Esophagus squamous epithelium (tissue), 5 donors: ENCODE measurements at regions not wholly inside any gene's neighbourhood (a gene's known extent, or its start where the extent isn't known, plus 50 kb on each side); places are given as distances from the start of the nearest gene placed in this dataset.

ENCODE experiments used
- DNase-seq: peaks from one replicate; lab custom pipeline; 2025; lab: John Stamatoyannopoulos, UW
- H3K27ac ChIP-seq, 4 donors: fragments of 200-600 bp; sonication (generic); one replicate each; pipeline ENCODE4 v1.5.1; 2016 to 2019; ENCODE audit warnings: mild to moderate bottlenecking in 1 of 4
- H3K27me3 ChIP-seq, 4 donors: fragments of 200-600 bp; sonication (generic); 1 replicate in 3 of 4; 2 replicates in 1 of 4; pipeline versions ENCODE4 v1.5.1 to v1.6.0; 2017 to 2021; ENCODE audit warnings: antibody characterized with exemption in 1 of 4
- H3K36me3 ChIP-seq, 3 donors: fragments of 200-600 bp; sonication (generic); one replicate each; pipeline ENCODE4 v1.5.1; 2016 to 2019
- H3K4me1 ChIP-seq, 3 donors: fragments of 200-600 bp; sonication (generic); one replicate each; pipeline ENCODE4 v1.5.1; 2017 to 2019
- H3K4me3 ChIP-seq, 4 donors: fragments of 200-600 bp; sonication (generic); 1 replicate in 3 of 4; 2 replicates in 1 of 4; pipeline ENCODE4 v1.5.1; 2016 to 2019; ENCODE audit warnings: mild to moderate bottlenecking in 2 of 4, moderate library complexity in 1 of 4
- H3K9me3 ChIP-seq, 3 donors: fragments of 200-600 bp; sonication (generic); one replicate each; pipeline ENCODE4 v1.5.1; 2016 to 2019
- POLR2A ChIP-seq, 4 donors: fragments of 450-650 bp; IDR thresholded peaks; one replicate each; pipeline ENCODE4 v1.6.1; 2017; ENCODE audit warnings: antibody characterized with exemption in 4 of 4, mild to moderate bottlenecking in 4 of 4, moderate library complexity in 3 of 4
- WGBS, 2 donors: methylation state at CpG; one replicate each; pipeline ENCODE4 v1.1.5; 2018; 5-methylcytosine and 5-hydroxymethylcytosine counted together
- intact Hi-C: fragments of 100-400 bp; cut with DNase I; formaldehyde crosslinking; loops from one replicate; pipeline ENCODE4 v1.15.0; 2022
- TF ChIP-seq, protein P1 (sequence below), 6 experiments: fragments of 450-650 bp in 4 of 6; fragments of 200-600 bp in 2 of 6; sonication (generic) in 2 of 6; IDR thresholded peaks; one replicate each; pipeline ENCODE4 v1.5.1; 2016 to 2019; ENCODE audit warnings: antibody characterized with exemption in 6 of 6, mild to moderate bottlenecking in 4 of 6, moderate library complexity in 4 of 6
- donor health status: DM: yes; HTN: yes; CAD: no.

DNA sequence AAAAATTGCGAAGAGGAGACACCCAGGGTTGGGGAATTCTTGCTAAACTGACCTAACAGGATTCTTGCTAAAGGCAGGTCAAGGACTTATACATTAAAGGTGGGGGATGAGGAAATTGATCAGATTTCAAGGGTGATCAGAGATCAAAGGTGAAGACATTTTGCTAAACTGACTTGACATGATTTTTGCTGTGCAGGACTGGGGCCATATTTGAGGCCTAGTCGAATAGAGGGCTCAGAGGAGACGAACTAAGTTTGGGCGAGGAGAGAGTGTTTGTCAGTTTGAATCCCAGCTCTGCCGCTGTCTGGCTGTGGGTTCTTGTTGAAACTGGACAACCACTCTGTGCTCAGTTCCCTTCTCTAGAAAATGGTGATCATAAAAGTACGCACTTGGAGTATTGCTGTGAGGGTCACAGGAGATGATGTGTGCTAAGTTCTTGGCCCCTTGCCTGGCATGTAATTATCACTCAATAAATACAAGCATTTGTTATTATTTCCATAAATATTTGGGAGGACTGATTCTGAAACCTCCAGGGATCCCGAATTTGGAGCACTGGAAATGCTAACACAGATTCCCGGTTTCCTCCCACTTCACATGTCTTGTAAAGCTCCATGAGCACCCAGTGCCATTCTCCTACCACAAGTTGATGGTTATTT, 364.8 kb upstream of the PROK2 start:
- WGBS, 2 donors: 78 to 83% methylated on average over 8 of the region's 8 CpGs
- no peaks in the 10 kb centered on the region for H3K36me3 ChIP-seq
- no peak for TF ChIP-seq POLR2A (IDR thresholded peaks at IDR 0.05)
- TF ChIP-seq, protein P1, sequence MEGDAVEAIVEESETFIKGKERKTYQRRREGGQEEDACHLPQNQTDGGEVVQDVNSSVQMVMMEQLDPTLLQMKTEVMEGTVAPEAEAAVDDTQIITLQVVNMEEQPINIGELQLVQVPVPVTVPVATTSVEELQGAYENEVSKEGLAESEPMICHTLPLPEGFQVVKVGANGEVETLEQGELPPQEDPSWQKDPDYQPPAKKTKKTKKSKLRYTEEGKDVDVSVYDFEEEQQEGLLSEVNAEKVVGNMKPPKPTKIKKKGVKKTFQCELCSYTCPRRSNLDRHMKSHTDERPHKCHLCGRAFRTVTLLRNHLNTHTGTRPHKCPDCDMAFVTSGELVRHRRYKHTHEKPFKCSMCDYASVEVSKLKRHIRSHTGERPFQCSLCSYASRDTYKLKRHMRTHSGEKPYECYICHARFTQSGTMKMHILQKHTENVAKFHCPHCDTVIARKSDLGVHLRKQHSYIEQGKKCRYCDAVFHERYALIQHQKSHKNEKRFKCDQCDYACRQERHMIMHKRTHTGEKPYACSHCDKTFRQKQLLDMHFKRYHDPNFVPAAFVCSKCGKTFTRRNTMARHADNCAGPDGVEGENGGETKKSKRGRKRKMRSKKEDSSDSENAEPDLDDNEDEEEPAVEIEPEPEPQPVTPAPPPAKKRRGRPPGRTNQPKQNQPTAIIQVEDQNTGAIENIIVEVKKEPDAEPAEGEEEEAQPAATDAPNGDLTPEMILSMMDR (IDR thresholded peaks at IDR 0.05): no peak
- DNase-seq: no peak
- H3K27me3 ChIP-seq: no peaks in the 10 kb centered on the region
- no peak overlapping the region for H3K4me3 ChIP-seq
- intact Hi-C loops: no loop called here
- peaks cover 0 to 23% (median 13%) of the 10 kb centered on the region in 3 donors for H3K4me1 ChIP-seq
- no peak overlapping the region for H3K27ac ChIP-seq
- no peaks in the 10 kb centered on the region for H3K9me3 ChIP-seq

DNA sequence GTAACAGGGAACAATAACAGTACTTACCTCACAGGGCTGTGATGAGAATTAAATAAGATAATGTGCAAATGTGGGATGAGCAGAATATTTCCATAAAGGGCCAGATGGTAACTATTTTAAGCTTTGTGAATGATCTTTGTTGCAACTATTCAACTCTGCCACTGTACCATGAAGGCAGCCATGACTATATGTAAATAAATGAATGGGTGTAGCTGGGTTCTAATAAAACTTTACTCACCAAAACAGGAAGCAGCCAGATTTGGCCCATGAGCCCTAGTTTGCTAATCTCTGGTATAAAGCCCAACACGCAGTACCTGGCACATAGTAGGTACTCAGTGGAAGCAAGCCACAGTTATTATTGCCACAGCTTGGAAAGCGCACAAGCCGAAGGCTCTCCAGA, 362.7 kb upstream of the PROK2 start:
- no peak for DNase-seq
- Histone ChIP-seq H3K4me1 (peaks cover 0 to 10% (median 7%) of the 10 kb centered on the region in 3 donors), H3K27ac (no peak overlapping the region), H3K4me3 (no peak overlapping the region), H3K36me3 (no peaks in the 10 kb centered on the region), H3K9me3 (no peaks in the 10 kb centered on the region), H3K27me3 (no peaks in the 10 kb centered on the region)
- no peak for TF ChIP-seq POLR2A (IDR thresholded peaks at IDR 0.05)
- TF ChIP-seq, protein P1 (IDR thresholded peaks at IDR 0.05): no peak
- WGBS, 2 donors: 79 to 81% methylated on average over 3 of the region's 3 CpGs
- intact Hi-C loops: no loop called here

DNA sequence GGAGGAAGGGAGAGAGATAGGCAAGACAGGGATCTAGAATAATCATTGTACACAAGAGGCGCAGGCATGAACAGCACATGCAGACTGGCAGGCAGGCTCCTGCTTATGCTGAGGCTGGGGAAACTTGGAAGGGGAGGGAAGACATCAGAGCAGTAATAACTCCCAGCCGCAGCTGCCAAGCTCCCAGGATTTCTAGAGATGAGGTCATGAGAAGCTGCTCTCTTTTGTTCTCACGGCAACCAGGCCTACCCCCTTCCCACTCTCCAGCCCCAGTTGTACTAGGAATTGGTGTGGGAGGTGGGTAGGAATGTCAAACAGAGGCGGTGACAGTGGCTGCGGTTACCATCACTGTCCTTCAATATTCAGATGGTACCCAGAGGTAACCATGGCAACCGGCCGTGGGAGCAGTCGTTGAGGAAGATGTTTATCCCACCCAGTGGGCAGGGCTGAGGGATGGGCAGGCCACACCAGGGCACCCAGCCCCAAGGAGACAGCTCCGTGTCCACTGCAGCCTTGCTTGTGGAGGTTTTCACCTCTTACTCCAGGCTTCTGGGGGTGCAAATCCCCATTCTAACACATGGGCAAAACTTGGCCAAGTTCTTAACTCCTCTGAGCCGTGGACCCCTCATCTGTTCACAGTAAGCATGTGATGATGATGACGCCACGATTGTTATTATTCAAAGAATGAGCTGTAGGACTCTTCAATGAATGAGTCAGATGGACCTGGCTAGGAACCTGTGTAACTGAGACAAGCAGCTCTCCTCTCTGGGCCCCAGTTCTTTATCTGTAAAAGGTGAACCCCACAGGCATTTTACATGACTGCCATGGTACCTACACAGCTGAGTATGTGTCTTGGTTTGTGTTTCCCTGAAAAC, 360.8 kb upstream of the PROK2 start:
- intact Hi-C loops: no loop called here
- no peak for DNase-seq

DNA sequence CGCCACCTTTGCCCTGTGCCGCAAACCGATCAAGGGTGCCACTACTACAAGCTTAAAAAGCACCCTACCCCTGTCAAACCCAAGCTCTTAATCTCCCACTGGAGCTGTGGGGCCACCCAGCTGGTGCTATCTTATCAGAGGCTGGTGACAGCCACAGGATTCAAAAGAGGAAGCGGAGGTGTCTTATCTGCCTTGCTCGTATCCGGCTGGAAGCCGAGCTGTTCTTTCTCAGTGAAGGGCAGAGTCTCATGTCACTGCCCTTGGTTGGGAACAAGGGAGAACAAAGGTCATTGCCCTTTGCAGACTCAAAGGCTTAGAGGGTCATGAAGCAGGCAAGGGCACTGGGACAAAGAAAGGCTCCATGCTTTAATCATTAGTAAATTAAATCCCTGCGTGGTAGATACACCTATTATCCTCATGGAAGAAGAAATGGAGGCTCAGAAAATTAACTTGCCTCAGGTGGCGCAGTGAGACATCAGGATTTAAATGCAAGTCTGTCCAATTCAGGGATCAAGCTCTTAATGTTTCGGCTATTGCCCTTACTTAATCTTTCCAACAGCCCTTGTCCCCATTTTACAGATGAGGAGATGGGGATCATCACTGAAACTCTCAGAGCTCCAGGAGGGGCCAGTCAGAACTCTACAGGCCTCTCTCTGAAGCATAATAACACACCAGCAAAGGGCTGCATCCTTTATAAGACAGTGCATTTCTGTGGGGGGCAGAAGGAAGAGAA, 360.0 kb upstream of the PROK2 start:
- H3K27ac ChIP-seq: no peak overlapping the region
- H3K27me3 ChIP-seq: no peaks in the 10 kb centered on the region
- no peaks in the 10 kb centered on the region for H3K36me3 ChIP-seq
- no peaks in the 10 kb centered on the region for H3K9me3 ChIP-seq
- 69 to 84% methylated on average over 9 to 10 of the region's 10 CpGs for WGBS, 2 donors
- no peak for DNase-seq
- H3K4me3 ChIP-seq: no peak overlapping the region
- H3K4me1 ChIP-seq: no peaks in the 10 kb centered on the region
- TF ChIP-seq, protein P1 (IDR thresholded peaks at IDR 0.05): no peak
- TF ChIP-seq POLR2A (IDR thresholded peaks at IDR 0.05): no peak
- intact Hi-C loops: no loop called here

More for the DNA sequence above, 360.8 kb upstream of the PROK2 start:
- H3K27me3 ChIP-seq: no peaks in the 10 kb centered on the region
- no peaks in the 10 kb centered on the region for H3K4me1 ChIP-seq
- TF ChIP-seq, protein P1 (IDR thresholded peaks at IDR 0.05): no peak
- TF ChIP-seq POLR2A (IDR thresholded peaks at IDR 0.05): no peak
- no peak overlapping the region for H3K27ac ChIP-seq
- no peak overlapping the region for H3K4me3 ChIP-seq
- no peaks in the 10 kb centered on the region for H3K9me3 ChIP-seq
- no peaks in the 10 kb centered on the region for H3K36me3 ChIP-seq
- WGBS, 2 donors: 64 to 75% methylated on average over 9 to 12 of the region's 12 CpGs
